A673 (cell line): ENCODE measurements at regions not wholly inside any gene's neighbourhood (a gene's known extent, or its start where the extent isn't known, plus 50 kb on each side); places are given as distances from the start of the nearest gene placed in this dataset.

Experiments
- BruUV-seq: library from RNA; stranded (reverse); fragments of 400-500 nt; replicated peaks from 2 replicates; lab custom pipeline; 2021; lab: Mats Ljungman, UMichigan
- CTCF ChIA-PET: fragments of 300-600 bp; sonication (Branson Sonifier 250); formaldehyde crosslinking; loops from one replicate; lab custom pipeline; 2022; ENCODE audit warnings: antibody characterized with exemption; lab: Charles Lee
- POLR2A ChIA-PET: fragments of 300-600 bp; sonication (Branson Sonifier 250); formaldehyde crosslinking; loops from one replicate; lab custom pipeline; 2022; ENCODE audit warnings: antibody characterized with exemption; ENCODE audit not compliant: low non-redundant PET; lab: Charles Lee
- DNase-seq: peaks from one replicate; pipeline ENCODE4 v3.0.0-alpha.2; 2015; ENCODE audit warnings: low spot score
- H3K27ac ChIP-seq: fragments of 200-600 bp; sonication (generic); 2 replicates; pipeline ENCODE4 v1.5.1; 2016; ENCODE audit warnings: mixed run types, low read depth, mild to moderate bottlenecking, mixed read lengths, antibody characterized with exemption, low read length; ENCODE audit not compliant: poor library complexity, severe bottlenecking
- H3K27me3 ChIP-seq: fragments of 200-600 bp; sonication (generic); replicated peaks from 2 replicates; pipeline ENCODE4 v1.6.1; 2017; ENCODE audit warnings: mixed run types, low read depth, mild to moderate bottlenecking, mixed read lengths, antibody characterized with exemption, low read length; ENCODE audit not compliant: insufficient read depth, poor library complexity
- H3K36me3 ChIP-seq: fragments of 200-600 bp; sonication (generic); 2 replicates; pipeline ENCODE4 v1.6.1; 2016; ENCODE audit warnings: mixed run types, mild to moderate bottlenecking, mixed read lengths, antibody characterized with exemption, low read length; ENCODE audit not compliant: insufficient read depth, poor library complexity, severe bottlenecking
- H3K4me1 ChIP-seq: fragments of 200-600 bp; sonication (generic); 2 replicates; pipeline ENCODE4 v1.6.1; 2017; ENCODE audit warnings: mixed run types, mild to moderate bottlenecking, mixed read lengths, antibody characterized with exemption, low read length; ENCODE audit not compliant: insufficient read depth, poor library complexity, severe bottlenecking
- H3K4me3 ChIP-seq: fragments of 200-600 bp; sonication (generic); 2 replicates; pipeline ENCODE4 v1.5.1; 2016; ENCODE audit warnings: low read depth, mixed run types, mild to moderate bottlenecking, mixed read lengths, low read length; ENCODE audit not compliant: poor library complexity, severe bottlenecking
- H3K9me3 ChIP-seq: fragments of 200-600 bp; sonication (generic); 2 replicates; pipeline ENCODE4 v1.6.1; 2016; ENCODE audit warnings: mixed run types, low read depth, mild to moderate bottlenecking, mixed read lengths, antibody characterized with exemption, low read length; ENCODE audit not compliant: poor library complexity, severe bottlenecking
- CTCF ChIP-seq: fragments of 300-800, 200-600 bp; sonication (generic); conservative IDR thresholded peaks from 2 replicates; pipeline ENCODE4 v1.5.1; 2017; ENCODE audit warnings: low read depth, mild to moderate bottlenecking, antibody characterized with exemption, low read length, moderate library complexity, mixed read lengths
- EZH2 ChIP-seq: fragments of 200-600 bp; sonication (generic); IDR thresholded peaks from 2 replicates; pipeline ENCODE4 v1.6.1; 2017; ENCODE audit warnings: borderline replicate concordance, low read depth, mild to moderate bottlenecking, mixed read lengths, antibody characterized with exemption, low read length; ENCODE audit not compliant: poor library complexity, severe bottlenecking
- intact Hi-C: fragments of 100-400 bp; cut with micrococcal nuclease; formaldehyde crosslinking; loops from one replicate; pipeline ENCODE4 v1.10.0; 2022; ENCODE audit not compliant: unreplicated experiment

GRCh38 chr2:167440382-167440781 lies 552.1 kb downstream of the XIRP2 start:
- no peak overlapping the region for H3K4me3 ChIP-seq
- no peaks in the 10 kb centered on the region for H3K36me3 ChIP-seq
- intact Hi-C loops: no loop called here
- TF ChIP-seq EZH2: no peak
- TF ChIP-seq CTCF: no peak
- H3K27ac ChIP-seq: no peak overlapping the region
- peaks cover 3% of the 10 kb centered on the region for H3K4me1 ChIP-seq
- no peaks in the 10 kb centered on the region for H3K9me3 ChIP-seq
- BruUV-seq: no TSS peak
- H3K27me3 ChIP-seq: no peaks in the 10 kb centered on the region
- POLR2A ChIA-PET: interaction anchor here (0.7 kb wide), 1 partner anchor 373 kb away, joined by 3 read pairs; no protein-coding TSS in a partner anchor
- DNase-seq: no peak
- CTCF ChIA-PET: no interaction called here

- Histone ChIP-seq H3K27me3 (no peaks in the 10 kb centered on the region), H3K36me3 (no peaks in the 10 kb centered on the region), H3K4me1 (peaks cover 3% of the 10 kb centered on the region), H3K4me3 (no peak overlapping the region), H3K9me3 (no peaks in the 10 kb centered on the region), H3K27ac (no peak overlapping the region)
- BruUV-seq: no TSS peak
- peak; percentile 49 for DNase-seq
- ChIA-PET CTCF (no interaction called here), POLR2A (no interaction called here)
- TF ChIP-seq EZH2 (no peak), CTCF (no peak)
- intact Hi-C loops: no loop called here
These were observed 549.9 kb downstream of the XIRP2 start for GRCh38 chr2:167438206-167438605.

- no peak for DNase-seq
- CTCF ChIA-PET: no interaction called here
- no peaks in the 10 kb centered on the region for H3K36me3 ChIP-seq
- intact Hi-C loops: no loop called here
- H3K9me3 ChIP-seq: no peaks in the 10 kb centered on the region
- no peak overlapping the region for H3K27ac ChIP-seq
- no peaks in the 10 kb centered on the region for H3K4me1 ChIP-seq
- POLR2A ChIA-PET: no interaction called here
- no peaks in the 10 kb centered on the region for H3K27me3 ChIP-seq
- H3K4me3 ChIP-seq: no peak overlapping the region
- BruUV-seq: no TSS peak
- TF ChIP-seq EZH2 (no peak), CTCF (no peak)
These were observed 543.7 kb downstream of the XIRP2 start for GRCh38 chr2:167431949-167432348.
